Astrocyte of the spinal cord (primary cell): ENCODE measurements at regions not wholly inside any gene's neighbourhood (a gene's known extent, or its start where the extent isn't known, plus 50 kb on each side); places are given as distances from the start of the nearest gene placed in this dataset.

ENCODE experiments used
- DNase-seq: peaks from one replicate; pipeline ENCODE4 v3.0.0; 2011; ENCODE audit warnings: low read depth, low spot score
- H3K4me3 ChIP-seq: 2 replicates; pipeline ENCODE4 v1.5.1; 2011; ENCODE audit warnings: low read depth, mild to moderate bottlenecking, low read length, moderate library complexity
- CTCF ChIP-seq: IDR thresholded peaks from 2 replicates; pipeline ENCODE4 v1.5.1; 2012; ENCODE audit warnings: low read depth, mild to moderate bottlenecking, low read length, inconsistent platforms
- in situ Hi-C: cut with HindIII; loops from 2 replicates; pipeline ENCODE4 v1.10.0; 2017; ENCODE audit warnings: low sequenced_read_pairs

GRCh38 chr18:22320771-22321170 is 96.9 kb downstream of the CTAGE1 start:
- no peak for TF ChIP-seq CTCF
- DNase-seq, result no peak
- in situ Hi-C loops, result no loop called here
- H3K4me3 ChIP-seq, result no peak overlapping the region

- in situ Hi-C loops, result no loop called here
- H3K4me3 ChIP-seq, result no peak overlapping the region
- DNase-seq, result no peak
- no peak for TF ChIP-seq CTCF
Observed at GRCh38 chr18:22320155-22320554, 97.6 kb downstream of the CTAGE1 start.

- TF ChIP-seq CTCF, result no peak
- in situ Hi-C loops, result no loop called here
- H3K4me3 ChIP-seq, result no peak overlapping the region
- no peak for DNase-seq
Observed at GRCh38 chr18:22318745-22319407, 98.8 kb downstream of the CTAGE1 start.

GRCh38 chr18:22314420-22314819 is 103.3 kb downstream of the CTAGE1 start:
- in situ Hi-C loops, result no loop called here
- peak; percentile 85 for DNase-seq
- no peak overlapping the region for H3K4me3 ChIP-seq
- no peak for TF ChIP-seq CTCF

- in situ Hi-C loops, result no loop called here
- no peak overlapping the region for H3K4me3 ChIP-seq
- TF ChIP-seq CTCF, result no peak
- DNase-seq, result no peak
Observed at GRCh38 chr18:22314001-22314400, 103.7 kb downstream of the CTAGE1 start.

- in situ Hi-C loops, result no loop called here
- TF ChIP-seq CTCF, result no peak
- peak; percentile 67 for DNase-seq
- H3K4me3 ChIP-seq, result no peak overlapping the region
Observed at GRCh38 chr18:22311301-22311700, 106.4 kb downstream of the CTAGE1 start.
